ENCODE measurements at regions not wholly inside any gene's neighbourhood (a gene's known extent, or its start where the extent isn't known, plus 50 kb on each side); places are given as distances from the start of the nearest gene placed in this dataset.

GRCh38 chr5:16364910-16365309 lies 100.7 kb downstream of the ZNF622 start:
- TF ChIP-seq POLR2AphosphoS5 (IDR thresholded peaks at IDR 0.05; ENCODE audit: low read depth, low read length) (no peak), REST (IDR thresholded peaks at IDR 0.05; ENCODE audit: insufficient read depth in 1 of 2, low read depth in 2 of 2, low read length in 2 of 2) (no peak), TAF1 (IDR thresholded peaks at IDR 0.05; ENCODE audit: borderline replicate concordance, insufficient read depth, low read length) (no peak), FOXP2 (optimal IDR thresholded peaks at IDR 0.05; ENCODE audit: borderline replicate concordance, extremely low read depth, extremely low read length, insufficient read depth) (no peak)
